ENCODE measurements at regions not wholly inside any gene's neighbourhood (a gene's known extent, or its start where the extent isn't known, plus 50 kb on each side); places are given as distances from the start of the nearest gene placed in this dataset.
A peak's percentile ranks its signal among the peaks of the same experiment; 100 is the strongest.
"Not testable (repeated sequence)": the region's sequence is repeated elsewhere in the genome, so short reads cannot be mapped to it uniquely, and the experiment has no call there.

- DNase-seq (ENCODE audit: low read depth): no peak
Observed at GRCh38 chr11:10952872-10953271, 95.0 kb upstream of the ZBED5 start.

- not testable (repeated sequence) for DNase-seq (ENCODE audit: low read depth)
Observed at GRCh38 chr11:10947935-10948334, 90.1 kb upstream of the ZBED5 start.

- no peak for DNase-seq (ENCODE audit: low read depth)
Observed at GRCh38 chr11:10946072-10946471, 88.2 kb upstream of the ZBED5 start.

GRCh38 chr11:10945196-10945595, 87.3 kb upstream of the ZBED5 start:
- no peak for DNase-seq (ENCODE audit: low read depth)

- peak; percentile 78 for DNase-seq (ENCODE audit: low read depth)
Observed at GRCh38 chr11:10943968-10944367, 86.1 kb upstream of the ZBED5 start.

GRCh38 chr11:10942620-10943019, 84.8 kb upstream of the ZBED5 start:
- no peak for DNase-seq (ENCODE audit: low read depth)

- DNase-seq (ENCODE audit: low read depth): no peak
Observed at GRCh38 chr11:10941871-10942270, 84.0 kb upstream of the ZBED5 start.

GRCh38 chr11:10941414-10941813, 83.6 kb upstream of the ZBED5 start:
- no peak for DNase-seq (ENCODE audit: low read depth)

GRCh38 chr11:10938650-10939387, 81.0 kb upstream of the ZBED5 start:
- no peak for DNase-seq (ENCODE audit: low read depth)

GRCh38 chr11:10938231-10938630, 80.4 kb upstream of the ZBED5 start:
- no peak for DNase-seq (ENCODE audit: low read depth)

GRCh38 chr11:10937385-10937771, 79.5 kb upstream of the ZBED5 start:
- no peak for DNase-seq (ENCODE audit: low read depth)

- DNase-seq (ENCODE audit: low read depth): no peak
Observed at GRCh38 chr11:10936626-10937384, 79.0 kb upstream of the ZBED5 start.

GRCh38 chr11:10935015-10935559, 77.2 kb upstream of the ZBED5 start:
- no peak for DNase-seq (ENCODE audit: low read depth)

- DNase-seq (ENCODE audit: low read depth): no peak
Observed at GRCh38 chr11:10934293-10934860, 76.5 kb upstream of the ZBED5 start.

GRCh38 chr11:10933455-10934292, 75.8 kb upstream of the ZBED5 start:
- peak; percentile 93 for DNase-seq (ENCODE audit: low read depth)

- no peak for DNase-seq (ENCODE audit: low read depth)
Observed at GRCh38 chr11:10932976-10933375, 75.1 kb upstream of the ZBED5 start.

- no peak for DNase-seq (ENCODE audit: low read depth)
Observed at GRCh38 chr11:10931761-10932670, 74.2 kb upstream of the ZBED5 start.

GRCh38 chr11:10930972-10931760, 73.3 kb upstream of the ZBED5 start:
- peak; percentile 72 for DNase-seq (ENCODE audit: low read depth)

GRCh38 chr11:10930224-10930971, 72.5 kb upstream of the ZBED5 start:
- peak; percentile 37 for DNase-seq (ENCODE audit: low read depth)
